ENCODE measurements at regions not wholly inside any gene's neighbourhood (a gene's known extent, or its start where the extent isn't known, plus 50 kb on each side); places are given as distances from the start of the nearest gene placed in this dataset.

- no peak for DNase-seq (ENCODE audit: low read depth, low spot score)
These were observed 89.9 kb downstream of the TSEN15 start for GRCh38 chr1:184141361-184141880.

GRCh38 chr1:184143449-184143848, 91.9 kb downstream of the TSEN15 start:
- DNase-seq (ENCODE audit: low read depth, low spot score) = no peak

GRCh38 chr1:184145083-184145482, 93.6 kb downstream of the TSEN15 start:
- no peak for DNase-seq (ENCODE audit: low read depth, low spot score)

GRCh38 chr1:184146202-184146601, 94.7 kb downstream of the TSEN15 start:
- DNase-seq (ENCODE audit: low read depth, low spot score) = no peak

GRCh38 chr1:184150776-184151531, 99.4 kb downstream of the TSEN15 start:
- no peak for DNase-seq (ENCODE audit: low read depth, low spot score)

GRCh38 chr1:184152434-184152898, 100.9 kb downstream of the TSEN15 start:
- peak; percentile 39 for DNase-seq (ENCODE audit: low read depth, low spot score)

GRCh38 chr1:184152974-184153373, 101.4 kb downstream of the TSEN15 start:
- DNase-seq (ENCODE audit: low read depth, low spot score) = no peak

- DNase-seq (ENCODE audit: low read depth, low spot score) = no peak
These were observed 102.2 kb downstream of the TSEN15 start for GRCh38 chr1:184153731-184154130.

GRCh38 chr1:184156521-184157393, 105.2 kb downstream of the TSEN15 start:
- no peak for DNase-seq (ENCODE audit: low read depth, low spot score)

- DNase-seq (ENCODE audit: low read depth, low spot score) = no peak
These were observed 105.8 kb downstream of the TSEN15 start for GRCh38 chr1:184157394-184157742.

GRCh38 chr1:184158896-184159681, 107.6 kb downstream of the TSEN15 start:
- no peak for DNase-seq (ENCODE audit: low read depth, low spot score)

GRCh38 chr1:184160236-184160635, 108.7 kb downstream of the TSEN15 start:
- no peak for DNase-seq (ENCODE audit: low read depth, low spot score)

- no peak for DNase-seq (ENCODE audit: low read depth, low spot score)
These were observed 109.7 kb downstream of the TSEN15 start for GRCh38 chr1:184161071-184161698.

- DNase-seq (ENCODE audit: low read depth, low spot score) = no peak
These were observed 110.8 kb downstream of the TSEN15 start for GRCh38 chr1:184162281-184162680.

- DNase-seq (ENCODE audit: low read depth, low spot score) = no peak
These were observed 112.3 kb downstream of the TSEN15 start for GRCh38 chr1:184163674-184164465.

- no peak for DNase-seq (ENCODE audit: low read depth, low spot score)
These were observed 113.0 kb downstream of the TSEN15 start for GRCh38 chr1:184164536-184164935.

- DNase-seq (ENCODE audit: low read depth, low spot score) = no peak
These were observed 115.0 kb downstream of the TSEN15 start for GRCh38 chr1:184166485-184166884.

GRCh38 chr1:184167352-184167751, 115.8 kb downstream of the TSEN15 start:
- DNase-seq (ENCODE audit: low read depth, low spot score) = no peak

- no peak for DNase-seq (ENCODE audit: low read depth, low spot score)
These were observed 119.2 kb downstream of the TSEN15 start for GRCh38 chr1:184170719-184171118.

GRCh38 chr1:184176058-184176457, 124.5 kb downstream of the TSEN15 start:
- DNase-seq (ENCODE audit: low read depth, low spot score) = no peak
